Kidney glomerular epithelial cell (primary cell): ENCODE measurements at regions not wholly inside any gene's neighbourhood (a gene's known extent, or its start where the extent isn't known, plus 50 kb on each side); places are given as distances from the start of the nearest gene placed in this dataset.
"Not testable (repeated sequence)": the region's sequence is repeated elsewhere in the genome, so short reads cannot be mapped to it uniquely, and the experiment has no call there.

Experiments used
- DNase-seq: peaks from one replicate; lab custom pipeline; 2025; lab: John Stamatoyannopoulos, UW

DNA sequence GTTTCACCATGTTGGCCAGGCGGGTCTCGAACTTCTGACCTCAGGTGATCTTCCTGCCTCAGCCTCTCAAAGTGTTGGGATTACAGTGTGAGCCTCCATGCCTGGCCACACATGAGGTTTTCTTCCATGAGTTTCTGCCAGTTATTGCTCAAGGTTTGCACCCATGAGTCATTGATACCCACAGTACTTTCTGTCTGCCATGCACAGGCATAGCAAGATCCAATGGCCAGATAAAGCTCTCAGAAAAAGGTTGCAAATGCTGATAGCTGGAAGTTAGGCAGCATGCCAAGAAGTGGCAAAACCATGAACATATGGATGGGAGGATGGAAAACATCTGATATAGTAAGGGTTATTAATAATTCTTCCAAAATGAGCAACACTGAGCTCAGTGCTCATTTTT is 298.7 kb upstream of the NRG3 start:
- DNase-seq: no peak

DNA sequence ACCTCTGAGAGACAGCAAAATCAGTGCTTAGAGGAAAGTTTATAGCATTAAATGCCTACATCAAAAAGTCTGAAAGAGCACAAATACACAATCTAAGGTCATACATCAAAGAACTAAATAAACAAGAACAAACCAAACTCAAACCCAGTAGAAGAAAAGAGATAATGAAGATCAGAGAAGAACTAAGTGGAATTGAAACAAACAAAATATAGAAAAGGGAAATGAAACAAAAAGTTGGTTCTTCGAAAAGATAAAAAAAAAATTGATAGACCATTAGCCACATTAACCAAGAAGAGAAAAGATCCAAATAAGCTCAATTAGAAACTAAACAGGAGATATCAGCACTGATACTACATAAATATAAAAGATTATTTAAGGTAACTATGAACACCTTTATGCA is 280.0 kb upstream of the NRG3 start:
- no peak for DNase-seq

DNA sequence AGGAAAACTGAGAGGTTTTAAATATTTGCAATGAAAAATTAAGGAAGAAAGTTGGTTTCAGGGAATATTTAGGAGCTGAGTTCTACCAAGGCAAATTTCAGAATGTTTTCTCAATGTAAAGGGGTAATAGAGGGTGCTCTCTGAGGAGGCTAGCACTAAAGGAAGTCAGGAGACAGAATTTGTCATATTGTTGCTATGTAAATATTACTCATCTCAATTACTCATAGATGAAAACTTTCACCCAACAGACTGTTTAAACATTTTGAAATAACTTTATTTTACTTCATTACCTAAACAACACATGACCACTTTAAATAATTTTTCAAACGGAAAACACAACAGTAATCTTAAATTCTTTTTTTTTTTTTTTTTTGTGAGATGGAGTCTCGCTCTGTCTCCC is 274.8 kb upstream of the NRG3 start:
- peak; percentile 75 for DNase-seq

DNA sequence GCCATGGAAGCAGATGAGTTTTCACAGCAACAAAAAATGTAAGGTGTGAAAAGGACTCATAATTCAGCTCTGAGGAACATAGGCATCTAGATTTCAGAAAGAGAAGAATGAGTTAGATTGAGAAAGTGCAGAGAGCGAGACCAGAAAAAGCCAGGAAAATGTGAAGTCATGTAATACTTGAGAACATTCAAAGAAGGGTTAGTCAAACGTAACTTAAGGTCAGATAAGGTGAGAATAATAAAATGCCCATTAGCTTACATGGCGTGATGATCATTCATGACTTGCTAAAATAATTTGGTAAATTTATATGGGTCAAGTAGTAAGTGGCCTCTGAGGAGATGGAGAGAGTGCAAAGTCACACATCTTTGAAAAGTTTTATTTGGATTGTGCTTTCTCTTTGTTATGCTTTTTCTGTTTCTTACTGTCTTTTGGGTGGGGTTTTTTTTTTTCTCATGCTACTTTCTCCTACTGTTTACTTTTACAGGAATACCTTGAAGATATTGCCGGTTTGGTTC is 271.8 kb upstream of the NRG3 start:
- DNase-seq: peak; percentile 41

DNA sequence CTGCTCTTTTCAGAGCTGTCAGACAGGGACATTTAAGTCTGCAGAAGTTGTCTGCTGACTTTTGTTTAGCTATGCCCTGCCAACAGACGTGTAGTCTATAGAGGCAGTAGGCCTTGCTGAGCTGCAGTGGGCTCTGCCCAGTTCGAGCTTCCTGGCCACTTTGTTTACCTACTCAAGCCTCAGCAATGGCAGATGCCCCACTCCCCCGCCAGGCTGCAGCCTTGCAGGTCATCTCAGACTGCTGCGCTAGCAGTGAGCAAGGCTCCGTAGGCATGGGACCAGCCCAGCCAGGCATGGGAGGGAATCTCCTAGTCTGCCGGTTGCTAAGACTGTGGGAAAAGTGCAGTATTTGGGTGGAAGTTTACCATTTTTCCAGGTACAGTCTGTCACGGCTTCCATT is 230.5 kb upstream of the NRG3 start:
- DNase-seq: not testable (repeated sequence)

DNA sequence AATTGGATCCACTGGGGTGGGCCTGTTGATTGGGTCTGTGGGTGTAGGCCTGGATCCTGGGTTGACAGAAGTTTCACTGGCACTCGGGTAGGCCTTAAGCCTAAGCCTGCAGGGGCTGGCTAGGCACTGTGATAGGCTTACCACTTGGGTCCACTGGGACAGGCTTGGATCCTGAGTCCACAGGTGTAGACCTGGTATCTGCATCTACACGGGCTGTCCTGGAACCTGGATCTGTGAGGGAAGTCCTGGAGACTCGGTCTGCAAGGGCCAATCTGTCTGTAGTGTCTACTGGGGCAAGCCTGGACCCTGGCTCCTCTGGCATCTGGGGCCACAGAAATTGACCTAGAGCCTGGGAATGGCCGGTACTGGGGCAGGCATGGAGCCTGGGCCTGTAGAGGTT is 219.0 kb upstream of the NRG3 start:
- no peak for DNase-seq

DNA sequence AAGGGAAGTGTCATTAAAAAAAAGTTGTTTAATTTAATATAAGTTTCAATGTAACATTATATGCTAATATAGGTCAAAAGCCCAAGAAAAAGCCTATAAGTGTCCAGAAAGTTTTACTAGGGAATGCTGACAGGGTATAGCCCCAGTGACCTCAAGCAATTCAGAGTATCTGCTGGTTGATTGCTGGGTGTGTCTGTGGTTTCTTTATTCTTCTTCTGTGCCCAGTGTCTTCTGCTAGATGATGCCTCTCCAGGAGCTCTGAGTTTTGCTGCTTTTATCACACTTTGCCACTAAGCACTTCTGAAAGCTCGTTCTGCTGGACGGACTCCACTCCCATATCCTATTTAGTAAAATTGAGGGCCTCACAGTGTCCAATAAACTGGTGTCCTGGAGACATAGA is 212.2 kb upstream of the NRG3 start:
- DNase-seq: no peak

DNA sequence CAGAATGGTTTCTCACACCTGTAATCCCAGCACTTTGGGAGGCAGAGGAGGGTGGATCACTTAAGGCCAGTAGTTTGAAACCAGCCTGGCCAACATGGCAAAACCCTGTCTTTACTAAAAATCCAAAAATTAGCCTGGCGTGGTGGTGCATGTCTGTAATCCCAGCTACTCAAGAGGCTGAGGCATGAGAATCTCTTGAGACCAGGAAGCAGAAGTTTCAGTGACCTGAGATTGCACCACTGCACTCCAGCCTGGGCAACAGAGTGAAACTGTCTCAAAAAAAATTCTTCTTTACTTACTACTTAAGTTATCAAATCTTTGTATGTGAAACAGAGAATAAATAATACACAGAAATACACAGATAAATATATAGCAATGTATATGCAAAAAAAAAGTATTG is 210.2 kb upstream of the NRG3 start:
- not testable (repeated sequence) for DNase-seq

DNA sequence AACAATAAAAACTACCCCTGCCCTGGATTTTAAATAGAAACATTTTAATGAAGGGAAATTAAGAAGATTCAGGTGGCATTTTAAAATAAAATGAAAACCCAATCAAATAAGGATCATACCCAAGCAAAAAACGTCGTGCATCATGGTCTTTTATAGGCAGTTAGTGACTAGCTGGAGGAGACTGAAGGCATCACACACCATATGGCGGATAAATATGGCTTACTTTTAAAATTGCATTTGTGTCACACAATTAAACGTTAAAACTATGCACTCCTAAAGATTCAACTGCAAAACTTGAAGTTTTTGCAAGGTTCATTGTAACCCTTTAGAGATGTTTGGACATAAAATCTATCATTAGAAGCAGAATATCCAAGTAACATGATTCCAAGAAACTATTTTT is 200.1 kb upstream of the NRG3 start:
- no peak for DNase-seq

DNA sequence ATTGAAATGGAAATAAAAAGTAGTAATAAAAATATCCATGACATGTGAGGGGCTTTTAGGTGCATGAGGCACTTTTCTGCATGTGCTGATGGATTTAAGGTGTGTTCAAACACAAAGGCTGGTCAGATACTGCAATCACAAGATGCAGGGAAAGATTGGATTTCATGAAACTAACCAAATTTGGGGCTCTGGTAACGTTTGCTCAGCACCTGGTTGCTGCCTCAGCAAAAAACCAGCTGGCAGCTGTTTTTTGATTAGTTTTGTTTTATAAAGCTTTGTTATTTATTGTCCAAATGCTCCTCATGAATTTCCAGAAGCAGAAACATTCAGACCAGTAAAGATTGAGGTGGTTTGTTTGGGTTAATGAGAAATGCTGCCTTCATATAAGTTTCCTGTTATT is 195.7 kb upstream of the NRG3 start:
- DNase-seq: no peak

DNA sequence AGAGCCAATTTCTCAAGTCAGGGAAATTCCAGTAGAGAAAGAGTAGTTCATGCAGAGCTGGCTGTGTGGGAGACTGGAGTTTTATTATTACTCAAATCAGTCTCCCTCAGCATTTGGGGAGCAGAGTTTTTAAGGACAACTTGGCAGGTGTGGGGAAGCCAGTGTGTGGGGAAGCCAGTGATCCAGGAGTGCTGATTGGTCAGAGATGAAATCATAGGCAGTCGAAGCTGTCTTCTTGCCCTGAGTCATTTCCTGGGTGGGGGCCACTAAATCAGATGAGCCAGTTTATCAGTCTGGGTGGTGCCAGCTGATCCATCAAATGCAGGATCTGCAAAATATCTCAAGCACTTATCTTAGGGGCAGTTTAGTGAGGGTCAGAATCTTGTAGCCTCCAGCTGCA is 194.6 kb upstream of the NRG3 start:
- no peak for DNase-seq

DNA sequence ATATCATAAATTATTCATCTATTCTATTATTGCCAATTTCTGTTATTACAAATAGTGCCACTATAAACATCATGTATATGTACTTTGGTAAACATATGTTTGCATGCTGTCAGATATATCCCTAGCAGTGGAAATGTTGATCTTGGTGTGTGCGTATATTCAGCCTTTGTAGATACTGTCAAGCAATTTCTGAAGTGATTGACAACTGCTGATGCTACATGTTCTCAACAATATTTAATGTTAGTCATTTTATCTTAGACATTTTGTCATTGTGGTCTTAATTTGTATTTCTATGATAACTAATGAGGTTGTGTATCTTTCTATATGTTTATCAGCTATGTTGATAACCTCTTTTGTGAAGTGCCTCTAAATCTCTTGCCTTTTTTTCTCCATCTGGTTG is 186.5 kb upstream of the NRG3 start:
- DNase-seq: no peak

DNA sequence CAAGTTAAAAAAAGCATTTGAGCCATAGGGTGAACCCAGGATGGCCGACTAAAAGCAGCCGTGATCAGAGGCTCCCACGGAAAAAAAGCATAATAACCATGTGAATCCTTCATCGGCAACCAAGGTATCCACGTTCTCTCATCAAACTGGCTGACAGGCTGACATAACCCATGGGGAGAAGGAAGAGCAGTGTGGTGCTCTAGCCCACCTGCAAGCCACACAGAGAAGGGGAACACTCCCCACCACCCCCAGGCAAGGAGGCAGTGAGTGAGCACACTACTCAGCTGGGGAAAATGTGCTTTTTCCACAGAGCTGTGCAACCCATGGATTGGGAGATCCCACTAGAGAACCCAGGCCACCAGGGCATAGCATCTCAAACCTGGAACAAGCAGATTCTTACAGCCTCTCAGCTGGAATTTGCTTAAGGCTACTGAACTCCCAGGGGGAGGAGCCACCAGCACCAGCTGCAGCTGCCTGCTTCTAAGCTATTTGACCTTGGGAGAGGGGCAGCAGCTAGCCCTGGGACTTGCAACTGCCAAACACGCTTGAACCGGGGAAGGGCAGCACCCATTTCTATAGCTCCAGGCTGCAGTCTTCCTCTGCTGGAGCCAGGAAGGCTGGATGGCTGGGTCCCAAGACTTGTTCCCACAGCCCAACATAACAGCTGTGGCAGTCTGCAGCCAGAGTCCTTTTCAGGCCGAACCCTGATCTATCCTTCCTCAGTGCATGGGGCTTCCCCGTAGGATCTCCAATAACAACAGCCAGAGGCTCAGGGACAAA is 178.2 kb upstream of the NRG3 start:
- DNase-seq: no peak

DNA sequence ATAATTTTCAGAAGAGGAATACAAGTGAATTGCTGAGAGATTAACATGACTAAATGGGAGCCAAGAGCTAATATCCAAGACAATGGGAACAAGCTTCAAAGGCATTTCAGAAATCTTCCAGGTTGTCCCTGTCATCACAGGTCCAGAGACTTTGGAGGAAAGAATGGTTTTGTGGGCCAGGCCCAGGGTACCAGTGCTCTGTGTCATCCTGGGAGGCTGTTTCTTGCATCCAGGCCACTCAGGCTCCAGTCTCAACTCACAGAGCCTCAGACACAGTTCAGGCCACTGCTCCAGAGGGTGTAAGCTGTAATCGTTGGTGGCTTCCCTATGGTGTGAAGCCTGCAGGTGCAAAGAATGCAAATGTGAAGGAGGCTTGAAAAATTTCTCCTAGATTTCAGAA is 170.4 kb upstream of the NRG3 start:
- DNase-seq: no peak

DNA sequence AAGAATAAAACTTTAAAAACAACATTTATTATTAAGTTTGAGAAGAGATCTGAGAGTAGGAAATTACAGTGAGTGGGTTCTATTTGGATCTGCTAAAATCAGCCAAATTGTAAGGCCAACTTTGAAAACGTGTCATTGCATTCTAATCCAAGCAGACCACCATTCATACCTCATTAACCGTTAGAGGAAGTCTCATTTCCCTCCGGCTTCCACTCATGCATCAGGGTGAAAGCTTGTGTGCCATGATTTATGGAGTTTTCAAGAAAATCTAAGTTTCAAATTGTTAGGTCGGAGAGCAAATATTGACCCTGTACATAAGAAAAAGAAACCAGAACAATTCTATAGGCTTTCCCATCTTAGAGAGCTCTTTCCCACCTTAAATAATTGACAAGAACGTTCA is 166.6 kb upstream of the NRG3 start:
- no peak for DNase-seq

DNA sequence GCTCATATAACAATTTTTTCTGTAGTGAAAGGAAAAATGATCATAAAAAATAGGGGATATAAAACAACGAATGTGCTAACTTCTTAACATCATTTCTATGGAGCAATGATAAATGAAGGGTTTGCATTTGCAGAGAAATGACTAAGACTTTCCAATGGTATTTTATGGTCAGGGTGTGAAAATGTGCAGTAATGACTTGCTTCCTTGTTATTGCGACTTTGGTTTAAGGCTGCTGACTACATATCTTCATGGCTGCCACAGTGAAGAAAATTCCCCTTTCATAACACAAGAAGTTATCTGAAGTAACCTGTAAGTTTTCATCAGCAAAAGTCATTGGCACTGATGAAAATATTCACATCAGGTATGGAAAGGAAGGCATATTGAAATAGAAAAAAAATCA is 166.1 kb upstream of the NRG3 start:
- DNase-seq: no peak

DNA sequence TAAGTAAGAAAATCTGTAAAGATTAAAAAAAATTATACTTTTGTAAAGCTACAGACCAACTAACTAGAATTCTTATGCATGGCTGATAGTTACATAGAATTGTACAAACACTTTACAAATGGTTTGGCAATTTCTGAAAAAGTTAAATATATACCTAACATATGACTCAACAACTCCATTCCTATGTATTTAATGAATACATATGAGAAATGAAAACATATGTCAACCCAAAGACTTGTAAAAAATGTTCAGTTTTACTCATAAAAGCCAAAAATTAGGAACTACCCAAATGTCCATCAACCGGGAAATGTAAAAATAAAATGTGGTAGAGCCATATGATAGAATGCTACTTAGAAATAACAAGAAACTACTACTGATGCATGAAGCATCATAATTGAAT is 152.6 kb upstream of the NRG3 start:
- DNase-seq: no peak

DNA sequence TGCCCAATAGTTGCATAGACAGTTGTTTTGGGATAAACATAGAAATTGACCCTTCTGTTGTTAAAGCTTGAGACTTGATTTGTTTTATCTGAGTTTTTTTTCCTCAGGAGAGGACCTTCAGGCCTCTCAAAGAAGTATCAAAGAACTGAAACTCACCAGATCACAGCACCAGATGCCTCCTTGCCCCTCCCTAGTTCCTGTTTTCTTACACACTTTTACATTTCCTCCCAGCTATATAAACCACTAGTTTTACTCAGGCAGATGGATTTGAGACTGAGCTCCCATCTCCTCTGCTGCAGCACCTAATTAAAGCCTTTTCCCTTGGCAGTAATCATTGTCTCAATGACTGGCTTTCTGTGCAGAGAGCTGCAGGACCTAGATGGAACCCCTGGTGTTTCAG is 150.6 kb upstream of the NRG3 start:
- no peak for DNase-seq

DNA sequence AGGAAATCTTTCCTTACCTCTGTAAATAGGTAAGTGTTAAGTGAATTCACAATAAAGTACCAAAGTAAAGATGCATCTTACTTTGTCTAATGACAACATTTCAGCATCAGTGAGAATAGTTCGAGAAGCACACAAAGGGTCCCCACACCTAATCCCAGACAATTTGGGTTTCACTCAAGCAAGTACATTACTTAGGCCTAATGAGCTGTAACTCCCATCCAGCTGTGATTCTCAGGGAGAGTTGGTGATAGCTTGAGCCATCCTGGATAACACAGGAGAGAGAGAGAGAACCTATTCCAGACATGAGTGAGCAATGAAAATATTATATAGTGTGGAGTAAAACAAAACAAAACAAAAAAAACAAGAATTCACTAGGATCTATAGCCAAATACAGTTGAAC is 149.1 kb upstream of the NRG3 start:
- DNase-seq: peak; percentile 3

DNA sequence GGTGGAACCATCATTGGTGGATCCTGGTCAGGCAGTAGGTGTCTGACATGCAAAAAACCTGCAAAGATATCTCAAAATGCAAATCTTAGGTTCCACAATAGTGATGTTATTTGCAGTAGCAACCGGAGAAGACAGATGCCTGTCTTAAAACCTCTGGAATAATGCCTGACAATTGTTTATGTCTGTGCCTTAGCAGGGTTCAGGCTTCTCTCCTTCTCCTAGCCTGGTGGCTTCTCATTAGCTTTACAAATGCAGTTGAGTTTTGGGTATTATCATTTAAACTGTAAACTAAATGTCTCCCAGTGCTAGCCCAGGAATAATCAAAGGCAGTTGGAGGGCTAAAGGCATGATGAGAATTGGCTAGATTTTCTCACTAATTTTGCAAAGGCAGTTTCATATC is 146.3 kb upstream of the NRG3 start:
- no peak for DNase-seq

DNA sequence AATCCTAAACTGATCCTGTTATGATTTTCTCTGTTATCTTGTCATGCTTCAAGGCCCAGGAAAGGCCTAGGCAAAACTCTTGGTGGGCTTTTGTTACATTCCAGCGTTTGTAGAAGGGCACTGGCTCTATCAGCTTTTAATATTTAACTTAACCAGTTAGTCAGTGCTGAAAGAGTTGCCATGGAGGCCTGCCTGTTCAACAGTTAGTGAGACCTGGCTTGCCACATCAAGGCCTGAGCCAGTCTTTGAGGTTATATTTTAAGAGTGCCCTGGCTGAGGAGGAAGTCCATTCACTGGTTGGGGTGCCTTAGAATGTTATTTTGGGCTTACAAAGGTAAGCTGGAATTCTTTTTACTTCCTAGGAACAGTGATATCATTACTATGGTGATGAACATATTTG is 144.1 kb upstream of the NRG3 start:
- DNase-seq: peak; percentile 78

DNA sequence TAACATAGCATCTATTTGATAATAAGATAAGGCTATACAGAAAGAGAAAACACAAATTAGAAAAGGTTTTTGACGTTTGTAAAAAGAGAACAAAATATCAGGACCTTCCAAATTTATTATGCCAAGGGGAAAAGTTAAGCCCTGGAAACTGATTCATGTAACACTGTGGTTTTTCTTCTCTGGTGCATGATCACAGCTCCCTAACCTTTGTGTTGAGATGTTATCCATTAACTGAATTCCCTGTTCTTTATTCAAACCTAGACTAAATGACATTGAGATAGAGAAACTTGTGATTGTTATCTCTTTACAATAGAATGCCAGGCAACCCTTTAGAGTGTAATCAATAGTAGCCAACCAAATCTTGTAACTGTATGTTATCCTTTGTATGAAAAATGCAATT is 141.5 kb upstream of the NRG3 start:
- peak; percentile 46 for DNase-seq

DNA sequence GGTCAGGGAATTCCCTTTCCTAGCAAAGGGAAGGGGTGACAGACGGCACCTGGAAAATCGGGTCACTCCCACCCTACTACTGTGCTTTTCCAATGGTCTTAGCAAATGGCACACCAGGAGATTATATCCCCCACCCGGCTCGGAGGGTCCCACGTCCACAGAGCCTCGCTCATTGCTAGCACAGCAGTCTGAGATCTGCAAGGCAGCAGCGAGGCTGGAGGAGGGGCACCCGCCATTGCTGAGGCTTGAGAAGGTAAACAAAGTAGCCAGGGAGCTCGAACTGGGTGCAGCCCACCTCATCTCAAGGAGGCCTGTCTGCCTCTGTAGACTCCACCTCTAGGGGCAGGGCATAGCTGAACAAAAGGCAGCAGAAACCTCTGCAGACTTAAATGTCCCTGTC is 139.8 kb upstream of the NRG3 start:
- DNase-seq: not testable (repeated sequence)

DNA sequence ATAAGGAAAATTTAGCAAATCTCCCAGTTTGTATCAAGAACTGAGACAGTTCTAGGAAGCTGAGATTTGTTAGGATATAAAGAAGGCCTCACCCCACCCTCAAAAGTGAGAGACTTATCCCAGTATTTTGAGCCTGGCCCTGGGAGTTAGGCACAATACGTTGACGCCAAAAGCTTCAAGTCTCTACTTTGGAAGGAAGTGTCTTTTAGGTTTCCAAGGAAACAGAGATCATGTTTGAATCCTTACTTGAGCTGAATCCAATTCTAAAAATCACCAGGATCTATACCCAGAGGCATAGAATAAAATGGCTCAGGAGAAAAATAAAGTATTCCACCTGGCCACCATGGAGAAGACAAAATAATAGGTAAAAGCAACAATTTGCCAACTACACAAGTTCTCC is 115.9 kb upstream of the NRG3 start:
- no peak for DNase-seq
